Germinal center (tissue), 1 donor: ENCODE measurements at regions not wholly inside any gene's neighbourhood (a gene's known extent, or its start where the extent isn't known, plus 50 kb on each side); places are given as distances from the start of the nearest gene placed in this dataset.

Source experiments
- DNase-seq: peaks from one replicate; pipeline ENCODE4 v3.0.0; 2012; ENCODE audit warnings: mixed read lengths, low spot score

DNA sequence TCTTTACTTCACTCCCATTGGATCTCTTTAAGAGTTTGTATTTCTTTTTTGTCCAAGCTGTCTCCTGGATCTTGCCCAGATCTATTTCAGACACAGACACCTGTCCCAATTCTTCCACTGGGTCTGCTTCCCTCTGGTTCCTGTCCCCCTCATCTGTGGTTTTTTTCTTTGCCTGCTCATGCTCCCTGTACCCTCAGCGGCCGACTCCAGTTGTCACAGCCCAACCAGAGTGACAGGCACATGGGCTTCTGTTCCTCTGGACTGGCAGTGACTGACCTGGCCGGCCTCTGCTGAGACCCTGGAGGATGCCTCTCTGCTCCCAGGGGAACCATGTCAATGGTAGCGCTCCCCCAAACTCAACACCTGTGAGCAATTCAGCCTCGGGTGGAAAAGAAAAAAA, 142.6 kb downstream of the WSCD1 start:
- DNase-seq = no peak

DNA sequence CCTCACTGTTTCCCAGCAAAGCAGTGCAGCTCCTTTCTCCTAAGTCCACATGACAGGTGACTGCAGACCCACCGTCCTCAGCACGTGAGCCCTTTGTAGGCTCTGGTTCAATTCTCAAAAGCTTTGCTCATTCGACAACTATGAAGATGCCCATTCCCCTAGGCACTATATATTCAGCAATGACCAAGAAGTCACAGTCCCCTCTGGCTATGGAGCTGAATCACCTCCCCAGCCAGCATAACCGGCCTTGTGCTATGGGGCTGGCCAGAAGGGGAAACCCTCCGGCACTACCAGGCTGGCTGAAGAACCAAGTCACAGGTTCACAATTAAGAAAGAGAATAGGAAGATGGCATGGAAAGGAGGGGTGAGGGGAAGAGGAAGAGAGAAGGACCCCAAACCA, 139.7 kb downstream of the WSCD1 start:
- no peak for DNase-seq

DNA sequence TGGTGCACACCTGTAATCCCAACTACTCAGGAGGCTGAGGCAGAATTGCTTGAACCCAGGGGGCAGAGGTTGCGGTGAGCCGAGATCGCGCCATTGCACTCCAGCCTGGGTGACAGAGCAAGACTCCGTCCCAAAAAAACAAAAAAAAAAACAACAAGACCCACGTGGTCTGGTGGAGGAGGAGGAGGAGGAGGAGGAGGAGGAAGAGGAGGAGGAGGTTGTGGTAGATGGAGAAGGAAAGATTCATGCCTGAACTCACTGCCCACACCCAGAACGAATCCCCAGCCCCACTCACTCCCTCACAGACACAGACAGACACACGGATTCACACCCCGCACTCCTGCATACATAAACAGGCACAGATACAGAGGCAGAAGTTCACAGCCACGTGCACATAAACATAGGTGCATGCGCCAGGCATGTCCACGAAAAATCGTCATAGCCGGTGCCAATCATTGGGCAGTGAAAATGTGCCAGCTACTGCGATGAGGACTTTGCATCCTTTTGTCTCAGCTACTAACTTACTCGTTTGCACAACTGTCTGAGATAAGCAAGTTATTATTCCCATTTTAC, 138.5 kb downstream of the WSCD1 start:
- DNase-seq = no peak

DNA sequence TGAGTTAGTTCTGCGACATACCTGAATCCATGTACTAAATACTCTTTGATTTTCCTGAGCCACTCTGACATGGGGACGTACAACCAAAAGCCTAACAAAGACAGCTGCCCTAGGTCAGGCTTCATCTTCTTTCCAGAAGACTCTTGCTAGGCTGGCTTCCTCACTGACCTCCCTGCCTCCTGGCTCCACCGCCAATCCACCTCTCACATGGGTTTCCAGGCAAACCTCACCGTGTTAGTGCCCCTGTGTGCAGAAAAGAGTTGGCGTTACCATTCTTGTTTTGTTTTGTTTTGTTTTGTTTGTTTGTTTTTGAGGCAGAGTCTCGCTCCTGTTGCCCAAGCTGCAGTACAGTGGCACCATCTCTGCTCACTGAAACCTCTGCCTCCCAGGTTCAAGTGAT, 135.3 kb downstream of the WSCD1 start:
- no peak for DNase-seq

DNA sequence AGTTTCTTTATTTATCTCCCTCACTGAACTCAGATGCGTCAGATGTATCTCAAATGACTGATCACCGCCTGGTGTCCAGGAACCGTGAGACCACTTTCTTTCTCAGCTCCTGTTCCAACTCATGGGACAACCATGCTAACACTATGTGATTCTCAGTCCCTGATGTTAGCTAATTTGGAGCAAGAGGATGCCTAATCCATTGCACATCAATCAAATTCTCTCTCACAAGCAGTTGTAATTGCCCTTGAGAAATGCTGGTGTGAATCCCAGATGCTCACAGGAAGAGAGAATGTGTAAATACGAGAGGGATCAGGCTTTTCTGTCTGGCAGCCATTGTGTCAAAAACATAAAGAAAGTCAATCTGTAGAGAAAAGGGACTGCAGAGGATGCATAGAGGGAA, 134.9 kb downstream of the WSCD1 start:
- DNase-seq = no peak

DNA sequence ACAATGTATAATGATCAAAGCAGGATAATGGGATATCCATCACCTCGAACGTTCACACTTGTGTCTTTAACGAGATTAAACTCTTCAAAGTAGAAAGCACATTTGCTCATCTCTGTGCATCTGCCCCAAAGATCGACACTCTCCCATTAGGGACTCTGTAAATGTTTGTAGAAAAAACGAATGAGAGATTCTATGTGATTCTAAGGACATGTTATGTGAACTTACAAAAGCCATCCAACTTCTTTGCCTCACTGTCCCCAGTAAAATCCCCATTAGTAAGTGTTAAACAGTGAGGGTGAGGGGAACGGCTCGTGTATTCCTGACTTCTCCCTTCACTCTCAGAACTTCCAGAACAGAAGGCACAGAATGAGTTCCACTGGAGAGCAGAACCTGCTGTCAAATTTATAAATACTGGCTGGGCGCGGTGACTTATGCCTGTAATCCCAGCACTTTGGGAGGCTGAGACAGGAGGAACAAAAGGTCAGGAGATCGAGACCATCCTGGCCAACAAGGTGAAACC, 134.1 kb downstream of the WSCD1 start:
- DNase-seq = no peak

DNA sequence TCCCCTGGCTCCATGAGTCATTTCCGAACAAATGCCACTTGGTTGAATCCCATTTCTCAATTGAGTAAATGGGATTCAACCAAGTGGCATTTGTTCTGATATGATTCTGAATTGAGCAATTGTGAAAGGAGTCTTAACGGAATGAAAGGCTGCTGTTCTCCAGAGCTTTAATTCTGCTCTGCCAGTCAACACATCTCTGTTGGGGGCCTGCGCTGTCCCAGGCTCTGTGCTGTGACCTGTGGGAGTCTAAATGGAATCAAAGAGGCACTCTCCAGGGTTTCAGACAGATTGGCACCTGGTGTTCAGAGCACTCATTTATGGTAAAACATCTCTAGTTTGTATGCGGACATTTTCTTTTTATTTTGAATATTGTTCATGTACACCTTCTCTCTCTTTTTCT, 126.2 kb downstream of the WSCD1 start:
- DNase-seq = no peak

DNA sequence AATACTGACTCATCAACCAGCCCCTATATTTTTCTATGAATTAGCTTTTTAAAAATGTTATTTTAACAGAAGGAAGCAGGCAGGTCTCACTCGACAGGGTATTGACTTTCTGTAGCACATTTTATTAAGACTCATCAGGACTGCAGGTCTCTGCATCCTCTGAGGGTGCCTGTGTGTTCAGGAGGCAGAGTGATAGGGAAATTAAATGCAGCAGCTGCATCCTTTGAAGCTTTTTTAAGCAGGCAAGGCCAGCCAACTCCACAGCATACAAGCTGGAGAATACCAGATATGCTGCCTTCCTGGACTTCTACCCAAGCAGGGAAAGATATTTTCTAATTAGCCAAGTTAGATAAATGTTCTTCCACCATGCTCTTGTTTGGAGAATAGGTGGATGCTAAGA, 124.9 kb downstream of the WSCD1 start:
- no peak for DNase-seq

DNA sequence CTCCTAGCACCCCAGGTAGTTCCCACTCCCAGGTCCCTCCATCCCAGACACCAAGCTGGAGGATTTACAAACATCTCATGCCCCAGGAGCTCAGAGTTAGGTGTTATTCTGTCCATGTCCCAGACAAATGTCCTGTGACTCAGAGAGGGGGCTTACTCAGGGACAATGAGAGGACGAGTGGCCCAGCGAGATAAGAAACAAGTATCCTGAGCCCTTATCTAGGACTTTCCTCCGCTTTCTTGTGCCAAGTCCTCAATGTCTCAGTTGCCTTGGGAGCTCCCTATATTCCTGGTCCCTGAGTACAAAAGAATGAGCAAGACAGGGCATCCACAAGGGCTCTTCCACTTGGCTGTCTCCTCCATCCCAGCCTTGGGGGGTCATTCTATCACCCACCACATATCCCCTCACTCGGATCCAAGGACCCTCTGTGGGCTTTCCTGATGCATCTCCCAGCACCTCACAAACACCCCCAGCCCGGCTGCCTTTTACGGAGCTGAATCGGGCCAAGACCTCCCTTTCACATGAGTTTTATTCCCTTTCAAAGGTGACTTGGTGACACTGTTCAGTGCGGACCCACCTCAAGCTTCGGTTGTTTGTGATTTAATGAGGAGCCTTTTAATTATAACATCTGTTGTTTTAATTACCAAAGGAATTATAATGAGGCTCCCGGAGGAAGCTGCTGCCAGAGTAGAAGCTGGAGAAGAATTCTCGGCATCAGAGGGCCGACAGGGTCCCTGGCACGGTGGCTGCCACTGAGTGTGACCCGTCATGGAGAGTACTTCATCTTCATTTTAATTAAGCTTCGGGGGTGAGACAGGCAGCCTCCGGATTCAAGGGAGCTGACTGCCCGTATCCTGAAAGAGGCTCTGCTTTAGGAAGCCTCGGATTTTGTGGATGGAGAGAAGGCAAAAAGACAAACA, 121.5 kb downstream of the WSCD1 start:
- DNase-seq = no peak

DNA sequence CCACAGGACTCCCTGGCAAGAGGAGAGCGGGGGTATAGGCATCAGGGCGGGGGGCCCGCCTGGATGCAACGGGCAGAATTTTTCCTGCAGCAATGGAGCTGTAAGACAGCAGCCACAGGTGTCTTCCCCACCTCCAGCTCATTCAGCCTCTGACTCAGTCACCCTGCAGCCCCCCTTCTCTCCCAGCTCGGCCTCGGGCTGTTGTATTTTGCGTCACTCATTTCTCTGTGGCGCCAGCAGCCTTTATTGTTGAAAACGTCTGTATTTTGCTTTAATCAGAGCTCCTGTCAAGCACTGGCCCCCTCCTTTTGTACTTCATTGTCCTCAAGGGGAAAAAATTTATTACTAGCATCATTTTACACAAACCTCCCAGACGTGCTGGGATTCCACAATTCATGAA, 117.7 kb downstream of the WSCD1 start:
- DNase-seq = no peak

DNA sequence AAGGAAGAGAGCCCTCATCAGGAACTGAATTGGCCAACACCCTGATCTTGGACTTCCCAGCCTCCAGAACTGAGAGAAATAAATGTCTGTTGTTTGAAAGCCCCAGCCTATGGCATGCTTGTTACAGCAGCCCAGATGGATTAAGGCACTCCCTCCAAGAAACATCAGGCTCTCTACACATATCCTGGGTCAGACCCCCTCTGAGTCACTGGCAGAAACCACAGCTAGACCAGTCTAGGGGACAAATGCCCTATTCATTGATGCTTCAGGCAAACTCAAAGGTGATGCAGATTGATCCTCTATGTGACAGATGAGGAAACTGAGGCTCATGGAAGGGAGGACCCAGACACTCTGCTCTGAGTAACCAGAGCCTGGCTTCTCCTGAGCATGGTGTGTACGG, 116.8 kb downstream of the WSCD1 start:
- DNase-seq = no peak

DNA sequence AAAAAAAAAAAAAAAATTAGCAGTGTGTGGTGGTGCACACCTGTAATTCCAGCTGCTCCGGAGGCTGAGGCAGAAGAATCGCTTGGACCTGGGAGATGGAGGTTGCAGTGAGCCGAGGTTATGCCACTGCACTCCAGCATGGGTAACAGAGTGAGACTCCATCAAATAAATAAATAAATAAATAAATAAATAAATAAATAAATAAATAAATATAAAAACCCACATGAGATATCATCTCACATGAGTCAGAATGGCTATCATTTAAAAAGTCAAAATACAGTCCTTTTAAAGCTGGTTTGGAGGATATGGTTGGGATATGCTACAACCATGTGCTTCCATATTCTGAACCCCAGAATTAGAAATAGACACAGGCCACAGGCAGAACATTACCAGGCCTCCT, 114.3 kb downstream of the WSCD1 start:
- DNase-seq = no peak

DNA sequence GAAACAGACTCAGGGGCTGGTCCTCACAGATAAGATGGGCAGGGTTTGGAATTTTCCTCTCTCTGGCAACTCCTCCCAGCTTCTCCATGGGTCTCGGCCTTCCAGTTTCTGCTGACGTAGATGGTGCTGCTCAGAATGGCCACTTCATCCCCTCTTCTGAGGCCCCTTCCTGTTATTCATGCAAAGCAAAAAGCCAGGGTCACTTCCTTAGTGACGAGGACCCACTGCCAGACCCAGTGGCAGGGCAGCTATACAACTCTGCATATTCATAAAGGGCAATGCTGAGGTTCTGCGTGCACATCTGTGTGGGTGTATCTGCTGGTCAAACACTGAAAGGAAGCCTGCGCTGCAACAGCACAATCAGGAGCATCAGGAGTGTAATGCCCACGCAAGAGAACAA, 108.8 kb downstream of the WSCD1 start:
- no peak for DNase-seq

DNA sequence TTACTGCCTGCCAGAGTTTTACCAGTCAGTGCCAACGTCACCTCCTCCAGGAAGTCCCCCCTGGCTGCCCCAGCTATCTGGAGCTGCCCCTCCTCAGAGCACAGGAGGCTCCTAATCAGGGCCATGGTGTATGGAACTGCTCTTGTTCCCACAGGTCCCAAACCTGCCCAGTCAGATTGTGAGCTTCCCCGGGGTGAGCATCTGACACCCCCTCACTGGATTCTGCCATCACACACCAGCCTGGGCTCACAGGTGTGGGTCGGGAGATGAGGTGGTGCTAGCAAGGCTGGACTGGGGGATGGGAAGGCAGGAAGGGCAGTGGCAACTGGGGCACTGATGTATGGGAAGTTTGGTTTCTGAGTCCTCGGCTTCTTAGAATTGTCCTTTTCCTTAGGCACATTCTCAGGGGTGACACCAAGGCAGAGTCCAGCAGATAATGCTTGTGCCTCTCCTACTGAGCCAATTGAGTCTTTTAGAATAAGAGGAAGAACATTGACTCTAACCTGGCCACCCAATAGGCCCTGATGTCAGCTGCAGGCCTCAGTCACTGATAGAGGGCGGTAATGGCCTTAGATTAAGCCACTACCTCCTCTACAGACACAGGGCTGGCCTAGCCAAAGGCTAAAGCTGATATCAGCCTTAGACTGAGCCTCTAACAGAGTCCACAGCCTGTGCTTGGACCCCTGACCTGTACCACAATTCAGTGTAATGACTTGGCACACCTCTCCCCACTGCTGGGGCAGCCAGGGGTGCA, 107.9 kb downstream of the WSCD1 start:
- no peak for DNase-seq
